ENCODE measurements at regions not wholly inside any gene's neighbourhood (a gene's known extent, or its start where the extent isn't known, plus 50 kb on each side); places are given as distances from the start of the nearest gene placed in this dataset.
A peak's percentile ranks its signal among the peaks of the same experiment; 100 is the strongest.

DNA sequence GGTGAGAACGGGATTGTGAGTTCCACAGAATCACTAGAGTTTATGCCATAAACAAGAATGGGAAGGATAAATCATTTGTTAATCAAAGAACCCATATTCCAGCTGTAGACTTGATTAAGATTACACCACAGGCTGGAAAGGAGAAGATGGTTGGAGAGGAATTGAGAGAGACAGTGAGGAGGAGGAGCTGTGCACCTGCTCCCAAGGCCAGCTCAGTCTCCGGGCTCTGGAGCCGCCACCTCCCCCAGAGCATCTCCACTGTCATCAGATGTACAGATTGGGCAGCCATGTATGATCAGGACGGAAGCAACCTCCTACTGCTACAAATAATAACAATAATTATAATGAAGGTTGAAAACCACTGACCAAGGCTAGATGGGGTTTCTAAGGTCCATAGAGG, 170.0 kb downstream of the MINAR1 start:
- TF ChIP-seq, protein P1, sequence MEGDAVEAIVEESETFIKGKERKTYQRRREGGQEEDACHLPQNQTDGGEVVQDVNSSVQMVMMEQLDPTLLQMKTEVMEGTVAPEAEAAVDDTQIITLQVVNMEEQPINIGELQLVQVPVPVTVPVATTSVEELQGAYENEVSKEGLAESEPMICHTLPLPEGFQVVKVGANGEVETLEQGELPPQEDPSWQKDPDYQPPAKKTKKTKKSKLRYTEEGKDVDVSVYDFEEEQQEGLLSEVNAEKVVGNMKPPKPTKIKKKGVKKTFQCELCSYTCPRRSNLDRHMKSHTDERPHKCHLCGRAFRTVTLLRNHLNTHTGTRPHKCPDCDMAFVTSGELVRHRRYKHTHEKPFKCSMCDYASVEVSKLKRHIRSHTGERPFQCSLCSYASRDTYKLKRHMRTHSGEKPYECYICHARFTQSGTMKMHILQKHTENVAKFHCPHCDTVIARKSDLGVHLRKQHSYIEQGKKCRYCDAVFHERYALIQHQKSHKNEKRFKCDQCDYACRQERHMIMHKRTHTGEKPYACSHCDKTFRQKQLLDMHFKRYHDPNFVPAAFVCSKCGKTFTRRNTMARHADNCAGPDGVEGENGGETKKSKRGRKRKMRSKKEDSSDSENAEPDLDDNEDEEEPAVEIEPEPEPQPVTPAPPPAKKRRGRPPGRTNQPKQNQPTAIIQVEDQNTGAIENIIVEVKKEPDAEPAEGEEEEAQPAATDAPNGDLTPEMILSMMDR (IDR thresholded peaks at IDR 0.05; ENCODE audit: insufficient read depth, low read depth, low read length): no peak
- TF ChIP-seq EZH2 (IDR thresholded peaks at IDR 0.05; ENCODE audit: insufficient read depth, low read length): no peak
- FAIRE-seq: no peak
- Mint-ChIP-seq H3K27ac (ENCODE audit: unreplicated experiment) (no peak overlapping the region), H3K9me3 (ENCODE audit: unreplicated experiment) (no peaks in the 10 kb centered on the region), H3K27me3 (ENCODE audit: low read depth, unreplicated experiment) (peaks cover 4% of the 10 kb centered on the region), H3K4me3 (ENCODE audit: unreplicated experiment) (no peak overlapping the region), H3K4me1 (ENCODE audit: low read depth, unreplicated experiment) (peaks cover 14% of the 10 kb centered on the region), H3K36me3 (ENCODE audit: low read depth, unreplicated experiment) (no peaks in the 10 kb centered on the region)
- Histone ChIP-seq H4K20me1 (ENCODE audit: insufficient read depth, low read length) (no peaks in the 10 kb centered on the region), H2AFZ (ENCODE audit: low read depth, low read length) (no peak overlapping the region), H3K27ac (ENCODE audit: low read depth, low read length) (no peak overlapping the region), H3K4me3 (ENCODE audit: insufficient read depth, low read depth, low read length) (no peak overlapping the region), H3K27me3 (ENCODE audit: insufficient read depth, low read length) (peaks cover 2% of the 10 kb centered on the region), H3K36me3 (ENCODE audit: insufficient read depth, low read length) (no peaks in the 10 kb centered on the region), H3K9ac (ENCODE audit: low read length) (no peak overlapping the region), H3K4me1 (ENCODE audit: insufficient read depth, low read length) (no peaks in the 10 kb centered on the region), H3K9me3 (ENCODE audit: insufficient read depth, low read depth, low read length) (no peaks in the 10 kb centered on the region), H3K79me2 (ENCODE audit: insufficient read depth, low read length) (no peaks in the 10 kb centered on the region), H3K4me2 (ENCODE audit: low read length) (no peak overlapping the region)
- no peak for DNase-seq (ENCODE audit: low read depth)

DNA sequence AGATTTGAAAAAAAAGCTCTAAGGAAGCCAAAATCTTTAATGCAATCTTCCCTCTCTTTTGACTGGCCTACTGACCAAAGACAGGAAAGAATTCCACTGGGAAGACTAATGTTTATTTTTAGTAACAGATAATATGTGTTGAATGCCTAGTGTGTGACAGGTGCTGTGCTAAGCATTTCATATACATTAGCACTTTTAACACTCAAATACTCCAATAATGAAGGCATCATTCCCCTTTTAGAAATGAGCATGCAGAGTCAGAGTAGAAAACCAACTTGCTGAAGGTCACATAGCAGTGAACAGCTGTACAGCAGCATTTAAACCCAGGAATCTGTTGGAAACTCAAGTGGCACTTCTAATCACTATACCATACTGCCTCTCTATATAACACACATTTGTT, 170.6 kb downstream of the MINAR1 start:
- H3K4me3 ChIP-seq (ENCODE audit: insufficient read depth, low read depth, low read length): no peak overlapping the region
- no peaks in the 10 kb centered on the region for H4K20me1 ChIP-seq (ENCODE audit: insufficient read depth, low read length)
- Mint-ChIP-seq H3K27me3 (ENCODE audit: low read depth, unreplicated experiment) (peaks cover 9% of the 10 kb centered on the region), H3K4me3 (ENCODE audit: unreplicated experiment) (no peak overlapping the region), H3K36me3 (ENCODE audit: low read depth, unreplicated experiment) (no peaks in the 10 kb centered on the region), H3K27ac (ENCODE audit: unreplicated experiment) (no peak overlapping the region), H3K9me3 (ENCODE audit: unreplicated experiment) (no peaks in the 10 kb centered on the region), H3K4me1 (ENCODE audit: low read depth, unreplicated experiment) (peaks cover 14% of the 10 kb centered on the region)
- H2AFZ ChIP-seq (ENCODE audit: low read depth, low read length): no peak overlapping the region
- H3K27ac ChIP-seq (ENCODE audit: low read depth, low read length): no peak overlapping the region
- no peak for TF ChIP-seq EZH2 (IDR thresholded peaks at IDR 0.05; ENCODE audit: insufficient read depth, low read length)
- TF ChIP-seq, protein P1 (IDR thresholded peaks at IDR 0.05; ENCODE audit: insufficient read depth, low read depth, low read length): no peak
- no peaks in the 10 kb centered on the region for H3K9me3 ChIP-seq (ENCODE audit: insufficient read depth, low read depth, low read length)
- H3K36me3 ChIP-seq (ENCODE audit: insufficient read depth, low read length): no peaks in the 10 kb centered on the region
- H3K9ac ChIP-seq (ENCODE audit: low read length): no peak overlapping the region
- no peaks in the 10 kb centered on the region for H3K4me1 ChIP-seq (ENCODE audit: insufficient read depth, low read length)
- no peaks in the 10 kb centered on the region for H3K79me2 ChIP-seq (ENCODE audit: insufficient read depth, low read length)
- FAIRE-seq (peak; percentile 84), DNase-seq (ENCODE audit: low read depth) (peak; percentile 49)
- peaks cover 2% of the 10 kb centered on the region for H3K27me3 ChIP-seq (ENCODE audit: insufficient read depth, low read length)
- no peak overlapping the region for H3K4me2 ChIP-seq (ENCODE audit: low read length)

DNA sequence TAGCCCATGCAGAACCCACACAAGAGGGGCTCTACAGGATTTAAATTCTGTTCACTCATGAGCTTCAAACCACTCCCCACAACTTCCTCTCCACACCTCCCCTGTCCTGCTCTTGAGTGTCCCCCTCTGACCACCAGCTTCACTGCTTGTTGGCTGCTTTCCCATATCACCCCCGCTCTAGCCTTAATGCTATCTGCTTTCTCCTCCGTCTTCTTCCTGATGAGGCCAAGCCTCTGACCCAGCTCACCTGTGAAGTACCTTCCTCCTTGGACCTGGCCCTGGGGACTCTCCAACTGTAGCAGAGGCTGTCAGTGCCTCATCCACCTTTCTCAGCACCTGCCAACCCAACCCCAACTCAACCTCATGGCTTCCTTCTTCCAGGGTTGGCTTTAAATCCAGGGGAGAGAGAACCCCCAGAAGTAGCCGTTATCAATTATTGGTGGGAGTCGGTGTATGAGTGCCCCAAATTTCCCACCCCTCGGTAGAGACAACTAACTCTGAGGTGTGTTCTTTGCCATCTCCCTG, 174.8 kb downstream of the MINAR1 start:
- Histone ChIP-seq H3K9me3 (ENCODE audit: insufficient read depth, low read depth, low read length) (no peaks in the 10 kb centered on the region), H3K4me2 (ENCODE audit: low read length) (no peak overlapping the region), H3K9ac (ENCODE audit: low read length) (no peak overlapping the region), H3K4me3 (ENCODE audit: insufficient read depth, low read depth, low read length) (no peak overlapping the region), H4K20me1 (ENCODE audit: insufficient read depth, low read length) (no peaks in the 10 kb centered on the region), H3K79me2 (ENCODE audit: insufficient read depth, low read length) (no peaks in the 10 kb centered on the region), H2AFZ (ENCODE audit: low read depth, low read length) (no peak overlapping the region), H3K4me1 (ENCODE audit: insufficient read depth, low read length) (no peaks in the 10 kb centered on the region), H3K27ac (ENCODE audit: low read depth, low read length) (no peak overlapping the region), H3K36me3 (ENCODE audit: insufficient read depth, low read length) (no peaks in the 10 kb centered on the region), H3K27me3 (ENCODE audit: insufficient read depth, low read length) (peaks cover 2% of the 10 kb centered on the region)
- Mint-ChIP-seq H3K4me3 (ENCODE audit: unreplicated experiment) (no peak overlapping the region), H3K4me1 (ENCODE audit: low read depth, unreplicated experiment) (peaks cover 14% of the 10 kb centered on the region), H3K27me3 (ENCODE audit: low read depth, unreplicated experiment) (peaks cover 10% of the 10 kb centered on the region), H3K9me3 (ENCODE audit: unreplicated experiment) (peaks cover 2% of the 10 kb centered on the region), H3K27ac (ENCODE audit: unreplicated experiment) (no peak overlapping the region), H3K36me3 (ENCODE audit: low read depth, unreplicated experiment) (no peaks in the 10 kb centered on the region)
- TF ChIP-seq, protein P1 (IDR thresholded peaks at IDR 0.05; ENCODE audit: insufficient read depth, low read depth, low read length): no peak
- TF ChIP-seq EZH2 (IDR thresholded peaks at IDR 0.05; ENCODE audit: insufficient read depth, low read length): no peak
- FAIRE-seq (no peak), DNase-seq (ENCODE audit: low read depth) (no peak)
